Upper lobe of left lung (tissue), 6 donors: ENCODE measurements at regions not wholly inside any gene's neighbourhood (a gene's known extent, or its start where the extent isn't known, plus 50 kb on each side); places are given as distances from the start of the nearest gene placed in this dataset.

Experiments used
- ATAC-seq, 2 donors: fragments of 200-7000 bp; cut with Tn5 transposase; one replicate each; pipeline ENCODE4 v1.9.1; 2022; ENCODE audit warnings: mild to moderate bottlenecking in 2 of 2, moderate library complexity in 2 of 2; ENCODE audit not compliant: low FRiP score in 2 of 2
- DNase-seq, 2 donors: peaks; one replicate each; pipeline ENCODE4 v3.0.0-alpha.2; 2019 to 2020
- H3K27ac ChIP-seq, 4 donors: fragments of 200-600 bp; sonication (generic); one replicate each; pipeline ENCODE4 v1.5.1; 2016 to 2019
- H3K27me3 ChIP-seq, 4 donors: fragments of 200-600 bp; sonication (generic); one replicate each; pipeline ENCODE4 v1.5.1; 2017 to 2019
- H3K36me3 ChIP-seq, 4 donors: fragments of 200-600 bp; sonication (generic); one replicate each; pipeline ENCODE4 v1.5.1; 2016 to 2019
- H3K4me1 ChIP-seq, 4 donors: fragments of 200-600 bp; sonication (generic); one replicate each; pipeline ENCODE4 v1.5.1; 2018 to 2019
- H3K4me3 ChIP-seq, 4 donors: fragments of 200-600 bp; sonication (generic); one replicate each; pipeline ENCODE4 v1.5.1; 2017 to 2019; ENCODE audit warnings: mild to moderate bottlenecking in 2 of 4, moderate library complexity in 1 of 4
- H3K9me3 ChIP-seq, 4 donors: fragments of 200-600 bp; sonication (generic); one replicate each; pipeline ENCODE4 v1.5.1; 2018 to 2019
- EP300 ChIP-seq, 4 donors: sonication (generic); formaldehyde crosslinking; IDR thresholded peaks; one replicate each; pipeline ENCODE4 v1.5.1; 2017; ENCODE audit warnings: antibody characterized with exemption in 4 of 4, control low read depth in 2 of 4
- POLR2A ChIP-seq, 4 donors: fragments of 450-650 bp; IDR thresholded peaks; one replicate each; pipeline ENCODE4 v1.5.1; 2016 to 2017; ENCODE audit warnings: antibody characterized with exemption in 4 of 4, mild to moderate bottlenecking in 2 of 4
- POLR2AphosphoS5 ChIP-seq, 2 donors: sonication (generic); formaldehyde crosslinking; IDR thresholded peaks; one replicate each; pipeline ENCODE4 v1.5.1; 2017; ENCODE audit warnings: antibody characterized with exemption in 2 of 2
- WGBS, 2 donors: methylation state at CpG; one replicate each; pipeline ENCODE4 v1.1.5; 2017 to 2018; 5-methylcytosine and 5-hydroxymethylcytosine counted together
- TF ChIP-seq, protein P1 (sequence below), 6 experiments: fragments of 450-650 bp in 4 of 6; fragments of 200-600 bp in 2 of 6; sonication (generic) in 2 of 6; IDR thresholded peaks; one replicate each; pipeline ENCODE4 v1.5.1; 2016 to 2019; ENCODE audit warnings: antibody characterized with exemption in 6 of 6
- donor health status: DM: no; HTN: no; CAD: no; lungs with moderate emphysema.
- donor health status: DM: no; HTN: yes; CAD: no; lungs with severe emphysema.

GRCh38 chr13:90902255-90902654, 445.2 kb upstream of the MIR17HG start:
- 81 to 85% methylated on average over 2 of the region's 2 CpGs for WGBS, 2 donors

DNA sequence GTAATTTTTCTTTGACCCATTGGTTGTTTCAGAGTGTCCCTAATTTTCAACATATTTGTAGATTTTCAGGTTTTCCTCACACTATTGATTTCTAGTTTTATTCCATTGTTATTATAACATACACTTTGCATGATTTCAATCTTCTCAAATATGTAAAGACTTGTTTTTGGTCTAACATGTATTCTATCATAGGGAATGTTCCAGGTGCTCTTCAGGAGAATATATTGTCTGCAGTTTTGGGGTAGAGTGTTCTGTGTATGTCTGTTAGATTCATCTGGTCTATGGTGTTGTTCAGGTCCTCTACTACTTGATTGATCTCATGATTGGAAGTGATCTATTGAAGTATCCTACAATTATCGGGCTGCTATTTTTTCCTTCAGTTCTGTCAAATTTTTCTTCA, 440.9 kb upstream of the MIR17HG start:
- 91 to 93% methylated on average over 1 of the region's 1 CpG for WGBS, 2 donors
- H3K4me1 ChIP-seq = no peaks in the 10 kb centered on the region
- no peak overlapping the region for H3K4me3 ChIP-seq
- no peak overlapping the region for H3K27ac ChIP-seq
- H3K27me3 ChIP-seq = no peaks in the 10 kb centered on the region
- TF ChIP-seq, protein P1, sequence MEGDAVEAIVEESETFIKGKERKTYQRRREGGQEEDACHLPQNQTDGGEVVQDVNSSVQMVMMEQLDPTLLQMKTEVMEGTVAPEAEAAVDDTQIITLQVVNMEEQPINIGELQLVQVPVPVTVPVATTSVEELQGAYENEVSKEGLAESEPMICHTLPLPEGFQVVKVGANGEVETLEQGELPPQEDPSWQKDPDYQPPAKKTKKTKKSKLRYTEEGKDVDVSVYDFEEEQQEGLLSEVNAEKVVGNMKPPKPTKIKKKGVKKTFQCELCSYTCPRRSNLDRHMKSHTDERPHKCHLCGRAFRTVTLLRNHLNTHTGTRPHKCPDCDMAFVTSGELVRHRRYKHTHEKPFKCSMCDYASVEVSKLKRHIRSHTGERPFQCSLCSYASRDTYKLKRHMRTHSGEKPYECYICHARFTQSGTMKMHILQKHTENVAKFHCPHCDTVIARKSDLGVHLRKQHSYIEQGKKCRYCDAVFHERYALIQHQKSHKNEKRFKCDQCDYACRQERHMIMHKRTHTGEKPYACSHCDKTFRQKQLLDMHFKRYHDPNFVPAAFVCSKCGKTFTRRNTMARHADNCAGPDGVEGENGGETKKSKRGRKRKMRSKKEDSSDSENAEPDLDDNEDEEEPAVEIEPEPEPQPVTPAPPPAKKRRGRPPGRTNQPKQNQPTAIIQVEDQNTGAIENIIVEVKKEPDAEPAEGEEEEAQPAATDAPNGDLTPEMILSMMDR (IDR thresholded peaks at IDR 0.05) = no peak
- no peak for TF ChIP-seq POLR2AphosphoS5 (IDR thresholded peaks at IDR 0.05)
- TF ChIP-seq POLR2A (IDR thresholded peaks at IDR 0.05) = no peak
- no peak for TF ChIP-seq EP300 (IDR thresholded peaks at IDR 0.05)
- no peaks in the 10 kb centered on the region for H3K9me3 ChIP-seq
- no peaks in the 10 kb centered on the region for H3K36me3 ChIP-seq
- ATAC-seq = no peak
- no peak for DNase-seq

More at GRCh38 chr13:90902255-90902654, 445.2 kb upstream of the MIR17HG start:
- no peak overlapping the region for H3K4me3 ChIP-seq
- no peaks in the 10 kb centered on the region for H3K9me3 ChIP-seq
- H3K27me3 ChIP-seq = no peaks in the 10 kb centered on the region
- no peak for ATAC-seq
- no peak for TF ChIP-seq EP300 (IDR thresholded peaks at IDR 0.05)
- no peak for TF ChIP-seq POLR2AphosphoS5 (IDR thresholded peaks at IDR 0.05)
- no peak for TF ChIP-seq POLR2A (IDR thresholded peaks at IDR 0.05)
- TF ChIP-seq, protein P1 (IDR thresholded peaks at IDR 0.05) = no peak
- DNase-seq = no peak
- no peak overlapping the region for H3K27ac ChIP-seq
- H3K36me3 ChIP-seq = no peaks in the 10 kb centered on the region
- no peaks in the 10 kb centered on the region for H3K4me1 ChIP-seq

DNA sequence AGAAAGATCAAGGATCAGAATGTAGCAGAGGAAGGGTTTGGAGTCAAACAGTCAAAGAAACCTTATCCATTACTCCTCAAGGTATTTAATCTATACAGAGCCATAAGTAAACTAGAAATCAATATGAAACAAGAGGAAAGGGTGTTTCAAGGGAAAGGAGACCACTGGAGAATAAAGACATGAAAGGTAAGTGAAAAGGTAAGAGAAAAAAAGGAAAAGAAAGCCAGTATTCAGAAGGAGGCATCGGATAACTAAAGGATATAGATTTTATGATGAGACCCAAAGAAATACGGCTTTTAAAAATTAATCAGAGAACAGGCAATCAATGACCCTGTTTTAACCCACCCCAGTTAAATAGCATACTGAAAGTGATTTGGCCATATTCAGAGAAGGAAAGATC, 438.7 kb upstream of the MIR17HG start:
- Histone ChIP-seq H3K36me3 (no peaks in the 10 kb centered on the region), H3K27me3 (no peaks in the 10 kb centered on the region), H3K27ac (no peak overlapping the region), H3K9me3 (no peaks in the 10 kb centered on the region), H3K4me1 (no peaks in the 10 kb centered on the region), H3K4me3 (no peak overlapping the region)
- DNase-seq (no peak), ATAC-seq (no peak)
- TF ChIP-seq POLR2AphosphoS5 (IDR thresholded peaks at IDR 0.05) (no peak), EP300 (IDR thresholded peaks at IDR 0.05) (no peak), POLR2A (IDR thresholded peaks at IDR 0.05) (no peak)
- TF ChIP-seq, protein P1 (IDR thresholded peaks at IDR 0.05) = no peak
- WGBS, 2 donors = 90 to 98% methylated on average over 2 of the region's 2 CpGs

DNA sequence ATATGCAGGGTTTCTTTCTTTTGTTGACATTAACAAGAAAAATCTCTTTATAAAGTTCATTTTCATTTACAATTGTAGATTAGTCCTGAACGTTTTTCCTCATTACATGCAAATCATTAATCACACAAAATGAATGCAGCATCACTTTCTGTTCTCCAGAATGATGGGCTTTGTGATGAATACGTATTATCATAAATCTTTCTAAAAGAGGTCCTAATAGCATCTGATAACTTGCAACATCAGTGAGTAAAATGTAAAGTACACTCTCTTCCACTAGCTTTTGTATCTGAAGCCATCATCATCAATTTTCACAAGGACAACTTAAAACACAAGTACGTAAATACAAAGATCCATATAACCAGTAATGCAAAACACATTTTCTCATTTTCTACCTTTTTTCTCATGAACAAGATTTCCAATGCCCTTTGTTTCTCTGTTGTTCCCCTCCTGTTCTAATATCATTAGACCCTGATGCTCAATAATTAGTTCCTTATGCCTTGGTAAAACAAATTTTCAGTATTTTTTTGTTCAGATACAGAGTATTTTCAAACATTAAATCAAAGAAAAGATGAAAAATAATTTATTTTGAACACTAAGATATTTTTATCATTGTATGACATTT, 437.4 kb upstream of the MIR17HG start:
- 69 to 70% methylated on average over 3 of the region's 3 CpGs for WGBS, 2 donors
- no peaks in the 10 kb centered on the region for H3K27me3 ChIP-seq
- ATAC-seq (no peak), DNase-seq (no peak)
- no peak for TF ChIP-seq POLR2AphosphoS5 (IDR thresholded peaks at IDR 0.05)
- TF ChIP-seq, protein P1 (IDR thresholded peaks at IDR 0.05) = no peak
- TF ChIP-seq POLR2A (IDR thresholded peaks at IDR 0.05) = no peak
- TF ChIP-seq EP300 (IDR thresholded peaks at IDR 0.05) = no peak
- H3K9me3 ChIP-seq = no peaks in the 10 kb centered on the region
- H3K4me3 ChIP-seq = no peak overlapping the region
- no peaks in the 10 kb centered on the region for H3K4me1 ChIP-seq
- H3K36me3 ChIP-seq = no peaks in the 10 kb centered on the region
- H3K27ac ChIP-seq = no peak overlapping the region

DNA sequence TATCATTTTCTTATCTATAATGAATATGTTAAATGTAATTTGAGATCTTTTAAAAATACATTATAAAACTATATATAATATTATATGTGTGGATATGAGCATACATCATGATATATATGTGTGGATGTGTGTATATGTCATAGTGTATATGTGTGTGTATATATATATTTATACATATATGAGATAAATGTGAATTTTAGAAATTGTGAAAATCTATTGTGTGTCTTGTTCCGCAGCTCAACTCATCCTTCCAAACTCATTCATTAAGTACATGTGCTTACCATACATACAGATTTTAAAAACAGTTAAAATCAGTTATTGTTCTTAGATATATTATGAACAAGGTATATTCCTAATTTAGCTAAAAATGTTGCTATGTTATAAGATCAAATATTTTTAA, 435.2 kb upstream of the MIR17HG start:
- H3K4me3 ChIP-seq = no peak overlapping the region
- H3K36me3 ChIP-seq = no peaks in the 10 kb centered on the region
- H3K27ac ChIP-seq = no peak overlapping the region
- no peak for TF ChIP-seq POLR2AphosphoS5 (IDR thresholded peaks at IDR 0.05)
- TF ChIP-seq POLR2A (IDR thresholded peaks at IDR 0.05) = no peak
- no peak for TF ChIP-seq EP300 (IDR thresholded peaks at IDR 0.05)
- TF ChIP-seq, protein P1 (IDR thresholded peaks at IDR 0.05) = no peak
- H3K4me1 ChIP-seq = no peaks in the 10 kb centered on the region
- no peaks in the 10 kb centered on the region for H3K9me3 ChIP-seq
- H3K27me3 ChIP-seq = no peaks in the 10 kb centered on the region
- WGBS, 2 donors = 93 to 95% methylated on average over 1 of the region's 1 CpG
- no peak for ATAC-seq
- DNase-seq = no peak
